GM20000 (cell line): ENCODE measurements at regions not wholly inside any gene's neighbourhood (a gene's known extent, or its start where the extent isn't known, plus 50 kb on each side); places are given as distances from the start of the nearest gene placed in this dataset.

ENCODE experiments used
- DNase-seq: peaks from one replicate; pipeline ENCODE4 v3.0.0; 2012; ENCODE audit warnings: low spot score
- CTCF ChIP-seq: IDR thresholded peaks from 2 replicates; pipeline ENCODE4 v1.5.1; 2012; ENCODE audit warnings: mild to moderate bottlenecking, control low read depth; ENCODE audit errors: extremely low read depth, missing control alignments

GRCh38 chr4:11842620-11843263, 414.0 kb upstream of the HS3ST1 start:
- no peak for TF ChIP-seq CTCF
- DNase-seq: no peak

GRCh38 chr4:11839889-11840288, 411.2 kb upstream of the HS3ST1 start:
- no peak for DNase-seq
- no peak for TF ChIP-seq CTCF

- TF ChIP-seq CTCF: no peak
- DNase-seq: no peak
Measured at GRCh38 chr4:11831739-11832138, 403.0 kb upstream of the HS3ST1 start.

GRCh38 chr4:11824566-11824965, 395.9 kb upstream of the HS3ST1 start:
- no peak for TF ChIP-seq CTCF
- DNase-seq: no peak

GRCh38 chr4:11821772-11822430, 393.2 kb upstream of the HS3ST1 start:
- no peak for DNase-seq
- no peak for TF ChIP-seq CTCF

GRCh38 chr4:11817088-11817487, 388.4 kb upstream of the HS3ST1 start:
- TF ChIP-seq CTCF: no peak
- no peak for DNase-seq

- no peak for DNase-seq
- no peak for TF ChIP-seq CTCF
Measured at GRCh38 chr4:11814758-11815157, 386.1 kb upstream of the HS3ST1 start.
